ENCODE measurements at regions not wholly inside any gene's neighbourhood (a gene's known extent, or its start where the extent isn't known, plus 50 kb on each side); places are given as distances from the start of the nearest gene placed in this dataset.

DNA sequence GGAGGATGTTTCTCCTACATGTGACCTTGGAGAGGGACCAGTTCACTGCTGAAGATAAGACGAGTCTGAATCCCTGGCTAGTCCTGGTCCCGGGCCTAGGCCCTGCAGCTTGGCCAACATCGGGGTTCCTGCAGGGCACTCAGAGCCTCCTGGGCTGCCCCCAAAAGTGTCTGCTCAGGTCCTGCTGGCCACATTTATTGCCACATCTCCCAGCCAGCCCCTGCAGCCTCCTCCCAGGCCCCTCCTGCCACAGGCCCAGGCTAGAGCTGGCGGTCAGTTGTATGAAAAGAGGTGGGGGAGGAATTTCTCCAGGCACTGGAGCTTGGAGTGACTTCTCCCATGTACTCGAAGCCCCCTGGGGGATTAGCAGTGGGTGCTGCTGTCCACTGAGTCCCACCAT lies 56.5 kb upstream of the PPARA start:
- DNase-seq (ENCODE audit: low spot score) (no peak), ATAC-seq (no peak)
- Histone ChIP-seq H2AFZ (no peak overlapping the region), H3K4me2 (no peak overlapping the region), H3K27me3 (ENCODE audit: insufficient read depth) (no peaks in the 10 kb centered on the region), H3K4me1 (ENCODE audit: insufficient read depth) (no peaks in the 10 kb centered on the region), H3K36me3 (ENCODE audit: insufficient read depth) (no peaks in the 10 kb centered on the region), H3K27ac (ENCODE audit: low read depth) (no peak overlapping the region), H3K4me3 (no peak overlapping the region), H3K9me2 (ENCODE audit: insufficient read depth) (no peaks in the 10 kb centered on the region), H4K20me1 (replicated peaks; ENCODE audit: insufficient read depth) (no peaks in the 10 kb centered on the region), H3F3A (replicated peaks; ENCODE audit: low read depth) (no peaks in the 10 kb centered on the region), H3K79me2 (replicated peaks; ENCODE audit: insufficient read depth) (no peaks in the 10 kb centered on the region; the same call in 1 of the 2 replicates)
- Mint-ChIP-seq H3K9me3 (no peaks in the 10 kb centered on the region), H3K27ac (no peak overlapping the region), H3K4me1 (no peaks in the 10 kb centered on the region), H3K4me3 (no peak overlapping the region), H3K27me3 (ENCODE audit: insufficient read depth, low read depth, poor library complexity) (peaks cover 6% of the 10 kb centered on the region), H3K36me3 (ENCODE audit: low read depth) (no peaks in the 10 kb centered on the region)
- TF ChIP-seq NANOG (IDR thresholded peaks at IDR 0.05; ENCODE audit: borderline replicate concordance): no peak
- no peak for TF ChIP-seq CREB1 (CRISPR knock-in tag; IDR thresholded peaks at IDR 0.05; ENCODE audit: low read depth)
- no peak for TF ChIP-seq JUNB (IDR thresholded peaks at IDR 0.05; ENCODE audit: unreplicated experiment)
- TF ChIP-seq, protein P1, sequence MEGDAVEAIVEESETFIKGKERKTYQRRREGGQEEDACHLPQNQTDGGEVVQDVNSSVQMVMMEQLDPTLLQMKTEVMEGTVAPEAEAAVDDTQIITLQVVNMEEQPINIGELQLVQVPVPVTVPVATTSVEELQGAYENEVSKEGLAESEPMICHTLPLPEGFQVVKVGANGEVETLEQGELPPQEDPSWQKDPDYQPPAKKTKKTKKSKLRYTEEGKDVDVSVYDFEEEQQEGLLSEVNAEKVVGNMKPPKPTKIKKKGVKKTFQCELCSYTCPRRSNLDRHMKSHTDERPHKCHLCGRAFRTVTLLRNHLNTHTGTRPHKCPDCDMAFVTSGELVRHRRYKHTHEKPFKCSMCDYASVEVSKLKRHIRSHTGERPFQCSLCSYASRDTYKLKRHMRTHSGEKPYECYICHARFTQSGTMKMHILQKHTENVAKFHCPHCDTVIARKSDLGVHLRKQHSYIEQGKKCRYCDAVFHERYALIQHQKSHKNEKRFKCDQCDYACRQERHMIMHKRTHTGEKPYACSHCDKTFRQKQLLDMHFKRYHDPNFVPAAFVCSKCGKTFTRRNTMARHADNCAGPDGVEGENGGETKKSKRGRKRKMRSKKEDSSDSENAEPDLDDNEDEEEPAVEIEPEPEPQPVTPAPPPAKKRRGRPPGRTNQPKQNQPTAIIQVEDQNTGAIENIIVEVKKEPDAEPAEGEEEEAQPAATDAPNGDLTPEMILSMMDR (conservative IDR thresholded peaks at IDR 0.05; ENCODE audit: low read depth in 2 of 2): no peak
- TF ChIP-seq EZH2phosphoT487 (IDR thresholded peaks at IDR 0.05; ENCODE audit: unreplicated experiment): no peak
- TF ChIP-seq, protein P2, sequence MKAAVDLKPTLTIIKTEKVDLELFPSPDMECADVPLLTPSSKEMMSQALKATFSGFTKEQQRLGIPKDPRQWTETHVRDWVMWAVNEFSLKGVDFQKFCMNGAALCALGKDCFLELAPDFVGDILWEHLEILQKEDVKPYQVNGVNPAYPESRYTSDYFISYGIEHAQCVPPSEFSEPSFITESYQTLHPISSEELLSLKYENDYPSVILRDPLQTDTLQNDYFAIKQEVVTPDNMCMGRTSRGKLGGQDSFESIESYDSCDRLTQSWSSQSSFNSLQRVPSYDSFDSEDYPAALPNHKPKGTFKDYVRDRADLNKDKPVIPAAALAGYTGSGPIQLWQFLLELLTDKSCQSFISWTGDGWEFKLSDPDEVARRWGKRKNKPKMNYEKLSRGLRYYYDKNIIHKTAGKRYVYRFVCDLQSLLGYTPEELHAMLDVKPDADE (IDR thresholded peaks at IDR 0.05): no peak

DNA sequence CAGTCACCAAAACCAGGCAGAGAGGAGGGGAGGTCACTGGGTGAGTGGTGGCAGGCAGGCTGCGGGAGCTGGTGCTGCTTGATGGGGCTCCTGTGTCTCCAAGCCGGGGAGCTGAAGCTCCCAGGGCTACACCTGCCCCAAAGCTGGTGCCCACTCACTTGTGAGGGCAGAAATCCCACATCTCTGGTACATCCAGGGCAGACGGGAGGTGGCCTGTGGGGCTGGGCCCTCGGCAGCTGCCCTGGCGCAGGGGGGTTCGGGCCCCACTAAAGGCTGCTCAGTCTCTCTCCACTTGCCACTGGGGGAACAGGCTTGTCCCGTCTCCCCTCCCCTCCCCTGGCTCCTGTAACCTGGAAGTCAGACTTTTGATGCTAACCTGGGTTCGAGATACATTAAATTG lies 55.6 kb upstream of the PPARA start:
- DNase-seq (ENCODE audit: low spot score) (no peak), ATAC-seq (no peak)
- no peak overlapping the region for H2AFZ ChIP-seq
- H3K27me3 ChIP-seq (ENCODE audit: insufficient read depth): no peaks in the 10 kb centered on the region
- H3F3A ChIP-seq (replicated peaks; ENCODE audit: low read depth): no peaks in the 10 kb centered on the region
- Mint-ChIP-seq H3K27ac (no peak overlapping the region), H3K4me1 (no peaks in the 10 kb centered on the region), H3K4me3 (no peak overlapping the region), H3K27me3 (ENCODE audit: insufficient read depth, low read depth, poor library complexity) (peaks cover 6% of the 10 kb centered on the region), H3K36me3 (ENCODE audit: low read depth) (no peaks in the 10 kb centered on the region), H3K9me3 (no peaks in the 10 kb centered on the region)
- H3K4me1 ChIP-seq (ENCODE audit: insufficient read depth): no peaks in the 10 kb centered on the region
- no peaks in the 10 kb centered on the region; the same call in 1 of the 2 replicates for H3K79me2 ChIP-seq (replicated peaks; ENCODE audit: insufficient read depth)
- H3K4me3 ChIP-seq: no peak overlapping the region
- H3K4me2 ChIP-seq: no peak overlapping the region
- no peak overlapping the region for H3K27ac ChIP-seq (ENCODE audit: low read depth)
- no peaks in the 10 kb centered on the region for H3K9me2 ChIP-seq (ENCODE audit: insufficient read depth)
- TF ChIP-seq JUNB (IDR thresholded peaks at IDR 0.05; ENCODE audit: unreplicated experiment) (no peak), NANOG (IDR thresholded peaks at IDR 0.05; ENCODE audit: borderline replicate concordance) (no peak), EZH2phosphoT487 (IDR thresholded peaks at IDR 0.05; ENCODE audit: unreplicated experiment) (no peak), STAT1 (IDR thresholded peaks at IDR 0.05; ENCODE audit: unreplicated experiment) (no peak)
- TF ChIP-seq, protein P1 (conservative IDR thresholded peaks at IDR 0.05; ENCODE audit: low read depth in 2 of 2): no peak
- TF ChIP-seq, protein P2 (IDR thresholded peaks at IDR 0.05): no peak
- no peaks in the 10 kb centered on the region for H4K20me1 ChIP-seq (replicated peaks; ENCODE audit: insufficient read depth)
- H3K36me3 ChIP-seq (ENCODE audit: insufficient read depth): no peaks in the 10 kb centered on the region

All from GM23338 (cell line).